ENCODE measurements at regions not wholly inside any gene's neighbourhood (a gene's known extent, or its start where the extent isn't known, plus 50 kb on each side); places are given as distances from the start of the nearest gene placed in this dataset.

- Histone ChIP-seq H2BK12ac (ENCODE audit: insufficient read length, low read depth, low read length) (no peak overlapping the region), H2BK15ac (ENCODE audit: low read depth, low read length) (no peak overlapping the region), H4K5ac (ENCODE audit: insufficient read length, low read depth, low read length) (no peak overlapping the region), H3K18ac (ENCODE audit: insufficient read length, low read depth, low read length) (no peak overlapping the region), H3K4ac (ENCODE audit: low read depth, low read length) (no peak overlapping the region), H3K4me1 (ENCODE audit: insufficient read depth, low read length) (no peaks in the 10 kb centered on the region; the same call in 1 of the 2 replicates), H2AFZ (ENCODE audit: low read length) (no peak overlapping the region), H3K79me1 (ENCODE audit: insufficient read depth, low read depth, low read length, poor library complexity, severe bottlenecking) (no peaks in the 10 kb centered on the region), H3K9me3 (ENCODE audit: control insufficient read depth, low read depth, low read length) (no peaks in the 10 kb centered on the region), H4K91ac (ENCODE audit: insufficient read length, low read depth, low read length) (no peak overlapping the region), H3T11ph (ENCODE audit: low read length) (no peak overlapping the region), H3K56ac (ENCODE audit: insufficient read length, low read depth, low read length) (no peak overlapping the region), H3K14ac (ENCODE audit: insufficient read depth, low read length) (no peak overlapping the region), H3K4me2 (ENCODE audit: insufficient read depth, insufficient read length, low read length) (no peak overlapping the region), H2AK5ac (ENCODE audit: insufficient read length, low read length) (no peak overlapping the region), H2BK20ac (ENCODE audit: low read depth, low read length, poor library complexity, severe bottlenecking) (no peak overlapping the region), H2BK120ac (ENCODE audit: low read depth, low read length, poor library complexity, severe bottlenecking) (no peak overlapping the region), H3K27ac (ENCODE audit: insufficient read length, low read depth, low read length) (no peak overlapping the region), H3K23me2 (ENCODE audit: insufficient read length, low read depth, low read length, poor library complexity, severe bottlenecking) (no peaks in the 10 kb centered on the region), H2BK5ac (ENCODE audit: insufficient read length, low read length) (no peak overlapping the region), H3K27me3 (ENCODE audit: insufficient read depth, low read length) (no peaks in the 10 kb centered on the region), H4K20me1 (ENCODE audit: control insufficient read depth, insufficient read depth, insufficient read length) (no peaks in the 10 kb centered on the region), H3K23ac (ENCODE audit: insufficient read length, low read depth, low read length) (no peak overlapping the region), H3K9ac (ENCODE audit: extremely low read depth, insufficient read length, low read length) (no peak overlapping the region), H3K79me2 (ENCODE audit: insufficient read depth, low read length) (no peaks in the 10 kb centered on the region), H4K8ac (replicated peaks; ENCODE audit: insufficient read length, low read depth, low read length) (no peak overlapping the region)
- H3K27ac Mint-ChIP-seq, result no peak overlapping the region
- H3K27me3 Mint-ChIP-seq (ENCODE audit: low read depth), result no peaks in the 10 kb centered on the region
- no peak overlapping the region for H3K4me3 Mint-ChIP-seq
- no peak for DNase-seq
- no CpG with 5 or more reads among the region's 3 CpGs for WGBS (ENCODE audit: extremely low coverage, insufficient read length, low lambda C conversion rate)
- TF ChIP-seq, protein P1, sequence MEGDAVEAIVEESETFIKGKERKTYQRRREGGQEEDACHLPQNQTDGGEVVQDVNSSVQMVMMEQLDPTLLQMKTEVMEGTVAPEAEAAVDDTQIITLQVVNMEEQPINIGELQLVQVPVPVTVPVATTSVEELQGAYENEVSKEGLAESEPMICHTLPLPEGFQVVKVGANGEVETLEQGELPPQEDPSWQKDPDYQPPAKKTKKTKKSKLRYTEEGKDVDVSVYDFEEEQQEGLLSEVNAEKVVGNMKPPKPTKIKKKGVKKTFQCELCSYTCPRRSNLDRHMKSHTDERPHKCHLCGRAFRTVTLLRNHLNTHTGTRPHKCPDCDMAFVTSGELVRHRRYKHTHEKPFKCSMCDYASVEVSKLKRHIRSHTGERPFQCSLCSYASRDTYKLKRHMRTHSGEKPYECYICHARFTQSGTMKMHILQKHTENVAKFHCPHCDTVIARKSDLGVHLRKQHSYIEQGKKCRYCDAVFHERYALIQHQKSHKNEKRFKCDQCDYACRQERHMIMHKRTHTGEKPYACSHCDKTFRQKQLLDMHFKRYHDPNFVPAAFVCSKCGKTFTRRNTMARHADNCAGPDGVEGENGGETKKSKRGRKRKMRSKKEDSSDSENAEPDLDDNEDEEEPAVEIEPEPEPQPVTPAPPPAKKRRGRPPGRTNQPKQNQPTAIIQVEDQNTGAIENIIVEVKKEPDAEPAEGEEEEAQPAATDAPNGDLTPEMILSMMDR (conservative IDR thresholded peaks at IDR 0.05), result no peak
- H3K36me3 Mint-ChIP-seq (ENCODE audit: insufficient read depth in 1 of 3, low read depth in 3 of 3), result peaks cover 0 to 7% (median 0%) of the 10 kb centered on the region in 3 experiments; a peak in 2 of 7 replicates
- peaks cover 14 to 15% of the 10 kb centered on the region in 2 experiments for H3K4me1 Mint-ChIP-seq
- peaks cover 6 to 10% of the 10 kb centered on the region in 2 experiments; a peak in 4 of 5 replicates for H3K9me3 Mint-ChIP-seq
Measured at GRCh38 chr7:42987648-42988214, 55.6 kb downstream of the MRPL32 start.

All from H9 (cell line).